AG10803 (cell line): ENCODE measurements at regions not wholly inside any gene's neighbourhood (a gene's known extent, or its start where the extent isn't known, plus 50 kb on each side); places are given as distances from the start of the nearest gene placed in this dataset.
A peak's percentile ranks its signal among the peaks of the same experiment; 100 is the strongest.

Experiments
- DNase-seq: peaks from one replicate; pipeline ENCODE4 v3.0.0; 2010; ENCODE audit warnings: low read depth
- H3K4me3 ChIP-seq: 2 replicates; pipeline ENCODE4 v1.5.1; 2011; ENCODE audit warnings: mild to moderate bottlenecking, low read length, control low read depth
- TF ChIP-seq, protein P1 (sequence below): conservative IDR thresholded peaks from 2 replicates; pipeline ENCODE4 v1.5.1; 2011; ENCODE audit warnings: mild to moderate bottlenecking, low read length, control low read depth, inconsistent platforms

DNA sequence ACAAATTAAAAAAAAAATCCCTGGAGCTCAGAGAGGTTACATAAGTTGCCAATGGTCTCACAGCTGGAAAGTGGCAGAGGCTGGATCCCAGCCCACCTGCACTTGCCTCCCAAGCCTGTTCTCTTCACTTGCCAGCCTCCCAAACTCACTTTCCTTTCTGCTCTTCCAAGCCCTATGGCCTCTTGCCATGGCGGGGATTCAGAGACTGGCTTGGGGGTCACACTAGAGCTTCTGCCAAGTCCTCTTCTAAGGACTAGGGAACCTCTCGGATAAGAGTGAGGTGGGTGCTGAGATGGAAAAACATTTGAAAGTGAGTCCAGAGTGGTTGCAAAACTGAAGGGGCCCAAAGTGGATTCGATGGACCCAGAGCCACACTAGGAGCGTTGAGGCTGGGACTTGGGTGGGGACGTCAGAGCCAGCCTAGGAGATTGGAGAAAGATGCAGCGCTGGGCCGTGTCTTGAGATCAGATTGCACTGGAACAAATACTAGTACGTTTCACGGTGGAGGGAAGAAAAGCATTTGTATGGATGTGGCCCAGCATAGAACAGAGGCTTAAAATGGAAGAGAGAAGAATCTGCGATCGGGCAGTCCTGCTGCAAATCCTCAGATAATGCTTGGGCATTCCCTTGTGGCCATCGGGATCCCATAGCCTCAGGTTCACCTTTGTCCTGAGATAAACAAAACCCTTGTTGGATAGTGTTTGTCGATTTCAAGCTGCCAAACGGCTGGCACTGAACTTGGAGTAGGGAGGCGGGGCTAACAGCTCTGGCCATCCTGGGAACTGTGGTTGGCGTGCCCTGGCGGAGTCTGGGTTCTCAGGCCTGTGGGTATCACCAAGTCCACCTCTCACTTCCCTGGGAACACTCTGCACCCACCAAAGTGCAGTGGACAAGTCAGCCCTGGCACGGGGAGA lies 84.8 kb downstream of the ING1 start:
- H3K4me3 ChIP-seq, result no peak overlapping the region
- TF ChIP-seq, protein P1, sequence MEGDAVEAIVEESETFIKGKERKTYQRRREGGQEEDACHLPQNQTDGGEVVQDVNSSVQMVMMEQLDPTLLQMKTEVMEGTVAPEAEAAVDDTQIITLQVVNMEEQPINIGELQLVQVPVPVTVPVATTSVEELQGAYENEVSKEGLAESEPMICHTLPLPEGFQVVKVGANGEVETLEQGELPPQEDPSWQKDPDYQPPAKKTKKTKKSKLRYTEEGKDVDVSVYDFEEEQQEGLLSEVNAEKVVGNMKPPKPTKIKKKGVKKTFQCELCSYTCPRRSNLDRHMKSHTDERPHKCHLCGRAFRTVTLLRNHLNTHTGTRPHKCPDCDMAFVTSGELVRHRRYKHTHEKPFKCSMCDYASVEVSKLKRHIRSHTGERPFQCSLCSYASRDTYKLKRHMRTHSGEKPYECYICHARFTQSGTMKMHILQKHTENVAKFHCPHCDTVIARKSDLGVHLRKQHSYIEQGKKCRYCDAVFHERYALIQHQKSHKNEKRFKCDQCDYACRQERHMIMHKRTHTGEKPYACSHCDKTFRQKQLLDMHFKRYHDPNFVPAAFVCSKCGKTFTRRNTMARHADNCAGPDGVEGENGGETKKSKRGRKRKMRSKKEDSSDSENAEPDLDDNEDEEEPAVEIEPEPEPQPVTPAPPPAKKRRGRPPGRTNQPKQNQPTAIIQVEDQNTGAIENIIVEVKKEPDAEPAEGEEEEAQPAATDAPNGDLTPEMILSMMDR, result no peak
- no peak for DNase-seq

DNA sequence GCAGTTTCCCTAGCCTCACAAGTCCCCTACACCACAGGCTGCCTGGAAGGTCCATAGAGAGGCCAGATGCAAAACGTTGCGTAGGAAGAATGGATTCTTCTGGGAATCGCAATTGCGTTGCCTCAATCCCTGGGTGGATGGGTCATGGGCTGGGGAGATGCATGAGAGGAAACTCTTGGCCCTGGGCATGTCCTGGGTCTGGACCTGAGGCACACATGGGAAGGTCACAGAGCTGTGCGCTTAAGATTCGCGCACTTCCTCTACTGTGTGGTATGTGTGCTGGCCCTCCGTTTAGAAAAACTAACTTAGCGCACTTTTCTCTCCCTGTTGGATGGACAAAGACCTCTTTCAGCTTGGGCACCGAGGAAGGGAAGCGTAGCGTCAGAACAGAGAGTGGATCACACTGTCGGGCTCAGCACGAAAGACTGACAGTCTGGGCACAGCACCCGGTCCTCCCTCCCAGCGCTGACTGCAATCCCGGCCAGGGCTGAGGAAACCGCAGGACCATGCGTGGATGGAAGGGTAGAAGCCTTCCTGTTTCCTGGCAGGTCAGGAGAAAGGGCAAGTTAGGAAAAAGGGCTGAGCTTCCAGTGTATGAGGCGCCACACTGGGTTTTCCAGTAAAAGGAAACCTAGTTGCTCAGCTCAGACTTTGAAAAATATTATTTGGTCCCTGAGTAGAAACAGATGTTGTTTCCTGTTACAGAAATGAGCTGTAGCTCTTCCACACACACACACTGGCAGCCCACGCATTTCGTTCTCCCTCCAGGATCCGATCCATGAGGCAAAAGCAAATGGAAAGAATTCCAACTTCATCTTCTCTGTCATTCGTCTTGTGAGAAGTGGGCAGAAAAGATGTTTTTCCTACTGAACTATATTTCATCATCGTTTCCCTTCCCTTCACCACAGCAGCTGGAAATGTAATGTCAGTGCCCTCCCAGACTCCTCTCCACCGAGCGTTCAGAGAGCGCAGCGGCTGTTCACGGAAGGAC lies 86.0 kb downstream of the ING1 start:
- H3K4me3 ChIP-seq, result peak overlapping the region; percentile 55
- DNase-seq, result peak; percentile 89
- TF ChIP-seq, protein P1, result no peak; the same call in 1 of the 2 replicates

DNA sequence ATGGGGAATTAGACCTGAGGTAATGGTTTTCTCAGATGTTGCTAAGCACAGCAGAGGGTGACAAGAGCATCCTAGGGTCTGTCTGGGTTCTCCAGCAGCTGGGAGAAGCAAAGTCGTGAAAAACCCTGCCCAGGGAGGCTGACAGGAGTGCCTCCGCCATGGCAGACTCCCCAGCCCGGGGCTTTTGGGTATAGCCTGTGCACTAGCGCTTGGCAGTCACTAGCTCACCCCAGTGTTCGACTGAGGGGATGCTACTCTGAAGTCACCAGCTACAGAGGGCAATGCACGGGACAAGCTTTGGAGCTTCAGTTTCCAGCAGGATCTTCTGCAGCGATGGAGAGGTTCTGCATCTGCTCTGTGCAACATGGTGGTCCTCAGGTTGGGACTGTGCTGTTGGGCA lies 87.5 kb downstream of the ING1 start:
- DNase-seq, result no peak
- TF ChIP-seq, protein P1, result no peak
- no peak overlapping the region for H3K4me3 ChIP-seq

DNA sequence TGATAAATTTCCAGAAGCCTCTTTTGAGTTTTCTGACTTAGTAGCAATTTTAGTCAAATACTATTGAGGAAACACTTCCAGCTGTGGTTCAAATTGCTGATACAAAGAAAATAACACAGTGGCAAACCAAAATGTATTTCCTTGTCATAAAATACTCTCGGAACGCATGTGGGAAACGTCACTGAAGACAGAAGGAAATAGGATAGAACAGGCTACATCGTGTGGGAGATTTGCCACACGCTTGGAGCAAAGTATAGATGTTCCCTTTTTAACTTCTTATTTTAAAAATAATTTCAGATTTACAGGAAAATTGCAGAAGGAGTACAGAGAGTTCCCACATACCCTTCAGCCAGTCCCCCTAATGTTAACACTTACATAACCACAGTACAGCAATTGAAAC lies 88.8 kb downstream of the ING1 start:
- no peak overlapping the region for H3K4me3 ChIP-seq
- TF ChIP-seq, protein P1, result no peak
- no peak for DNase-seq

DNA sequence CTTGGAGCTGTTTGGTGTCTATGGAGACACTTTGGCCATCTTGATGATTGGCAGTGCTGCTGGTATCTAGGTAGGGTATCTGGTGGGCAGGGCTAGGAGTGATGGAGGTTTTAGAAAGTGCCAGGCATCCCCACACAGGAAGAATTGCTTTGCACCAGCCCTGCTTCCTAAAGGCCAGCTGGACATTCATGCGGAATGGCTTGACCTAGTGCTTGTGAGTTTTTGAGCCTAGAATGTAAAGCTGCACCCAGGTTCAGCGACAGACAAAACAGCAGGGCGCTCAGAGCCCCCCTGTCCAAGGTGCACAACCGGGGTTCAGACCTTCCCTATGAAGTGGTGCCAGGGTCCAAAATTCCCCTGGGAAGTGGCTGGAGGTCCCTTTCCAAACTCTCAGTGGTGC lies 93.1 kb downstream of the ING1 start:
- no peak overlapping the region for H3K4me3 ChIP-seq
- TF ChIP-seq, protein P1, result no peak
- no peak for DNase-seq

DNA sequence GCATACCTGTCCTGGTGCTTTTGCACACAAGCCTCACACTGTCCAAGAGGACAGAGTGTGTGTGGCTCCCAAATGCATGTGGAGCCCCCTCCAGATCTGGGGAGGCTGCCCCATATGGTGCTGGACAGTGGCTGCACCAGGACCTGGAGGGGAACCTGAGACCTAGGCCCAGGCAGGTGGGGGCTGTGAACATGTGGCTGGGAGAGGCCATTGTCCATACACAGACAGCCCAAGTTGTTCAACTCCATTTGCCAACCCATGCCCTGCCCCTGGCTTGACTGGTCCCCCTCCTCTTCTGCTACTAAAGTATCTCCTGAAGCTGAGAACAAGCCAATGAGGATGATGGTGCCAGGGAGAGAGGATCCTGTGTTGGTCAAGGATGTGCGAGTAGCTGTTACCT lies 94.0 kb downstream of the ING1 start:
- TF ChIP-seq, protein P1, result no peak
- no peak overlapping the region for H3K4me3 ChIP-seq
- no peak for DNase-seq
